KMS-11 (cell line): ENCODE measurements at regions not wholly inside any gene's neighbourhood (a gene's known extent, or its start where the extent isn't known, plus 50 kb on each side); places are given as distances from the start of the nearest gene placed in this dataset.
A peak's percentile ranks its signal among the peaks of the same experiment; 100 is the strongest.

Source experiments
- H2AFZ ChIP-seq: fragments of 200-600 bp; sonication (generic); 2 replicates; pipeline ENCODE4 v1.6.1; 2016; ENCODE audit warnings: antibody characterized with exemption, mixed run types, low read depth
- H3K27ac ChIP-seq: fragments of 200-600 bp; sonication (generic); 2 replicates; pipeline ENCODE4 v1.6.1; 2016; ENCODE audit warnings: mild to moderate bottlenecking, mixed run types
- H3K27me3 ChIP-seq: fragments of 200-600 bp; sonication (generic); 2 replicates; pipeline ENCODE4 v1.6.1; 2017; ENCODE audit warnings: mild to moderate bottlenecking, low read depth, mixed run types, moderate library complexity; ENCODE audit not compliant: insufficient read depth
- H3K36me3 ChIP-seq: fragments of 200-600 bp; sonication (generic); 2 replicates; pipeline ENCODE4 v1.6.1; 2017; ENCODE audit warnings: mild to moderate bottlenecking, mixed run types; ENCODE audit not compliant: insufficient read depth
- H3K4me1 ChIP-seq: fragments of 200-600 bp; sonication (generic); 2 replicates; pipeline ENCODE4 v1.6.1; 2016; ENCODE audit warnings: mild to moderate bottlenecking, low read depth, mixed run types; ENCODE audit not compliant: poor library complexity, severe bottlenecking
- H3K4me2 ChIP-seq: fragments of 200-600 bp; sonication (generic); 2 replicates; pipeline ENCODE4 v1.7.0; 2016; ENCODE audit warnings: mild to moderate bottlenecking, mixed run types
- H3K4me3 ChIP-seq: fragments of 200-600 bp; sonication (generic); IDR thresholded peaks from 2 replicates; pipeline ENCODE4 v1.6.1; 2017; ENCODE audit warnings: low read depth, low read length, mixed read lengths; ENCODE audit not compliant: insufficient read depth
- H3K79me2 ChIP-seq: fragments of 200-600 bp; sonication (generic); 2 replicates; pipeline ENCODE4 v1.6.1; 2016; ENCODE audit warnings: low read depth, mixed run types; ENCODE audit not compliant: insufficient read depth
- H3K9ac ChIP-seq: fragments of 200-600 bp; sonication (generic); 2 replicates; pipeline ENCODE4 v1.6.1; 2016; ENCODE audit warnings: mild to moderate bottlenecking, mixed run types
- H4K20me1 ChIP-seq: fragments of 200-600 bp; sonication (generic); 2 replicates; pipeline ENCODE4 v1.6.1; 2016; ENCODE audit warnings: mild to moderate bottlenecking, mixed run types; ENCODE audit not compliant: insufficient read depth
- CTCF ChIP-seq: fragments of 200-600 bp; sonication (generic); conservative IDR thresholded peaks from 2 replicates; pipeline ENCODE4 v1.6.1; 2017; ENCODE audit warnings: low read depth, mild to moderate bottlenecking, antibody characterized with exemption, low read length, moderate library complexity, mixed read lengths

GRCh38 chr7:42406358-42406757 lies 169.3 kb upstream of the GLI3 start:
- H3K4me3 ChIP-seq, result no peak overlapping the region
- no peaks in the 10 kb centered on the region for H3K36me3 ChIP-seq
- no peak overlapping the region for H2AFZ ChIP-seq
- no peak overlapping the region for H3K4me2 ChIP-seq
- H3K27ac ChIP-seq, result no peak overlapping the region
- no peak overlapping the region for H3K9ac ChIP-seq
- no peak for TF ChIP-seq CTCF
- no peaks in the 10 kb centered on the region for H3K79me2 ChIP-seq
- H3K4me1 ChIP-seq, result no peaks in the 10 kb centered on the region
- H4K20me1 ChIP-seq, result no peaks in the 10 kb centered on the region
- no peaks in the 10 kb centered on the region for H3K27me3 ChIP-seq

GRCh38 chr7:42405782-42406181 lies 168.8 kb upstream of the GLI3 start:
- Histone ChIP-seq H3K9ac (peak overlapping the region; percentile 14; the same call in 1 of the 2 replicates), H3K36me3 (no peaks in the 10 kb centered on the region), H3K27me3 (no peaks in the 10 kb centered on the region), H2AFZ (no peak overlapping the region), H3K4me1 (no peaks in the 10 kb centered on the region), H3K79me2 (no peaks in the 10 kb centered on the region), H3K4me2 (no peak overlapping the region), H3K27ac (no peak overlapping the region), H4K20me1 (no peaks in the 10 kb centered on the region), H3K4me3 (no peak overlapping the region)
- TF ChIP-seq CTCF, result no peak

- Histone ChIP-seq H3K9ac (no peak overlapping the region), H3K4me2 (no peak overlapping the region), H3K27ac (no peak overlapping the region), H3K36me3 (no peaks in the 10 kb centered on the region), H3K4me1 (no peaks in the 10 kb centered on the region), H3K79me2 (no peaks in the 10 kb centered on the region), H2AFZ (no peak overlapping the region), H3K27me3 (no peaks in the 10 kb centered on the region), H3K4me3 (no peak overlapping the region), H4K20me1 (no peaks in the 10 kb centered on the region)
- TF ChIP-seq CTCF, result no peak
These were observed 166.8 kb upstream of the GLI3 start for GRCh38 chr7:42403831-42404230.

GRCh38 chr7:42400961-42401360 lies 164.0 kb upstream of the GLI3 start:
- Histone ChIP-seq H3K36me3 (no peaks in the 10 kb centered on the region), H3K4me2 (no peak overlapping the region), H4K20me1 (no peaks in the 10 kb centered on the region), H3K9ac (no peak overlapping the region), H3K4me3 (no peak overlapping the region), H3K27ac (no peak overlapping the region), H3K27me3 (no peaks in the 10 kb centered on the region), H3K79me2 (no peaks in the 10 kb centered on the region), H2AFZ (no peak overlapping the region), H3K4me1 (no peaks in the 10 kb centered on the region)
- TF ChIP-seq CTCF, result no peak
